GM19452 (cell line): ENCODE measurements at regions not wholly inside any gene's neighbourhood (a gene's known extent, or its start where the extent isn't known, plus 50 kb on each side); places are given as distances from the start of the nearest gene placed in this dataset.

Experiments
- ATAC-seq: cut with Tn5 transposase; IDR thresholded peaks from one replicate; pipeline ENCODE4 v1.9.1; 2021; ENCODE audit not compliant: unreplicated experiment

GRCh38 chr19:28221736-28222135, 991.2 kb downstream of the UQCRFS1 start:
- no peak for ATAC-seq

GRCh38 chr19:28218728-28219127, 994.2 kb downstream of the UQCRFS1 start:
- no peak for ATAC-seq

- no peak for ATAC-seq
Measured at GRCh38 chr19:28217022-28217421, 995.9 kb downstream of the UQCRFS1 start.

- ATAC-seq, result no peak
Measured at GRCh38 chr19:28213470-28214082, 999.4 kb downstream of the UQCRFS1 start.

- ATAC-seq, result no peak
Measured at GRCh38 chr19:28210886-28211285, 1002.1 kb downstream of the UQCRFS1 start.

GRCh38 chr19:28208745-28209144, 1004.2 kb downstream of the UQCRFS1 start:
- no peak for ATAC-seq

- no peak for ATAC-seq
Measured at GRCh38 chr19:28207244-28207643, 1005.7 kb downstream of the UQCRFS1 start.

GRCh38 chr19:28201462-28201943, 1011.4 kb downstream of the UQCRFS1 start:
- no peak for ATAC-seq

- no peak for ATAC-seq
Measured at GRCh38 chr19:28199323-28199722, 1013.6 kb downstream of the UQCRFS1 start.

GRCh38 chr19:28196961-28197360, 1016.0 kb downstream of the UQCRFS1 start:
- no peak for ATAC-seq

GRCh38 chr19:28196101-28196500, 1016.9 kb downstream of the UQCRFS1 start:
- ATAC-seq, result no peak

GRCh38 chr19:28185646-28186045, 1027.3 kb downstream of the UQCRFS1 start:
- no peak for ATAC-seq

- ATAC-seq, result no peak
Measured at GRCh38 chr19:28184997-28185396, 1028.0 kb downstream of the UQCRFS1 start.

- no peak for ATAC-seq
Measured at GRCh38 chr19:28176193-28176592, 1036.8 kb downstream of the UQCRFS1 start.

- no peak for ATAC-seq
Measured at GRCh38 chr19:28171983-28172382, 1041.0 kb downstream of the UQCRFS1 start.

- no peak for ATAC-seq
Measured at GRCh38 chr19:28170066-28170465, 1042.9 kb downstream of the UQCRFS1 start.

GRCh38 chr19:28169168-28169887, 1043.6 kb downstream of the UQCRFS1 start:
- no peak for ATAC-seq

- ATAC-seq, result no peak
Measured at GRCh38 chr19:28168557-28168956, 1044.4 kb downstream of the UQCRFS1 start.

GRCh38 chr19:28166025-28166424, 1046.9 kb downstream of the UQCRFS1 start:
- no peak for ATAC-seq

GRCh38 chr19:28164214-28164613, 1048.7 kb downstream of the UQCRFS1 start:
- no peak for ATAC-seq

- ATAC-seq, result no peak
Measured at GRCh38 chr19:28159065-28159464, 1053.9 kb downstream of the UQCRFS1 start.

GRCh38 chr19:28155265-28155664, 1057.7 kb downstream of the UQCRFS1 start:
- no peak for ATAC-seq

GRCh38 chr19:28154077-28154476, 1058.9 kb downstream of the UQCRFS1 start:
- no peak for ATAC-seq
